Prostate gland (tissue), 2 donors: ENCODE measurements at regions not wholly inside any gene's neighbourhood (a gene's known extent, or its start where the extent isn't known, plus 50 kb on each side); places are given as distances from the start of the nearest gene placed in this dataset.

Experiments
- DNase-seq: peaks from one replicate; pipeline ENCODE4 v3.0.0-alpha.2; 2019; ENCODE audit warnings: low spot score
- H3K27ac ChIP-seq, 2 donors: fragments of 200-600 bp; sonication (generic); 2 replicates each; pipeline ENCODE4 v1.5.1; 2017 to 2019
- H3K27me3 ChIP-seq: fragments of 200-600 bp; sonication (generic); replicated peaks from 2 replicates; pipeline ENCODE4 v1.5.1; 2019; ENCODE audit not compliant: insufficient read depth
- H3K36me3 ChIP-seq, 2 donors: fragments of 200-600 bp; sonication (generic); 1 replicate in 1 of 2; 2 replicates in 1 of 2; pipeline versions ENCODE4 v1.5.1 to v1.8.1; 2017 to 2019
- H3K4me1 ChIP-seq: fragments of 200-600 bp; sonication (generic); replicated peaks from 2 replicates; pipeline ENCODE4 v1.5.1; 2019
- H3K4me3 ChIP-seq, 2 donors: fragments of 200-600 bp; sonication (generic); 2 replicates each; pipeline ENCODE4 v1.5.1; 2017 to 2019
- H3K9me3 ChIP-seq: fragments of 200-600 bp; sonication (generic); 2 replicates; pipeline ENCODE4 v1.5.1; 2017
- POLR2A ChIP-seq: fragments of 450-650 bp; IDR thresholded peaks from one replicate; pipeline ENCODE4 v1.6.1; 2016; ENCODE audit warnings: antibody characterized with exemption, mild to moderate bottlenecking
- POLR2AphosphoS5 ChIP-seq: sonication (generic); formaldehyde crosslinking; IDR thresholded peaks from one replicate; pipeline ENCODE4 v1.6.1; 2017; ENCODE audit warnings: antibody characterized with exemption
- WGBS: methylation state at CpG from one replicate; pipeline ENCODE4 v1.1.5; 2018; 5-methylcytosine and 5-hydroxymethylcytosine counted together
- intact Hi-C: fragments of 100-400 bp; cut with DNase I; formaldehyde crosslinking; loops from one replicate; pipeline ENCODE4 v1.14.2; 2022
- TF ChIP-seq, protein P1 (sequence below), 4 experiments: fragments of 200-600 bp in 2 of 4; fragments of 450-650 bp in 2 of 4; sonication (generic) in 2 of 4; IDR thresholded peaks; 1 replicate in 3 of 4; 2 replicates in 1 of 4; pipeline ENCODE4 v1.5.1; 2016 to 2019; ENCODE audit warnings: antibody characterized with exemption in 4 of 4, mild to moderate bottlenecking in 2 of 4, moderate library complexity in 2 of 4

DNA sequence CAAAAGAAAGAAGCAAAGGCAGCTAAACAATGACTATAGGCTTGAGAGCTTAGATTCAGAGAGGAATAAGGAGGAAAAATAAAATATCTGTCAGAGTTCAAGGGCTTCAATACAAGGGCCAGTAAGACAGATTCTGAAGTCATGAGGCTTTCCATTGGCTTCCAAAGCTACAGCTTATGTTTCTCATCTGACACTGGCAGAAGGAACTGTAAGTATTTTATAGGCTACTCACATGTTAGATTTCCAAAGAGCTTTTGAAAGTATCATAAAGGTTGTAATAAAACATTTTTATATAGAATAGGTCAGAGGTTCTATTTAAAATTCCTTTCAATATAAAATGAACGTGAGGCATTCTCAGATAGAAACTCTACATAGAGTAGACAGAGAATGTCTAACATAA is 746.6 kb upstream of the NXPH2 start:
- TF ChIP-seq POLR2A: no peak
- TF ChIP-seq, protein P1, sequence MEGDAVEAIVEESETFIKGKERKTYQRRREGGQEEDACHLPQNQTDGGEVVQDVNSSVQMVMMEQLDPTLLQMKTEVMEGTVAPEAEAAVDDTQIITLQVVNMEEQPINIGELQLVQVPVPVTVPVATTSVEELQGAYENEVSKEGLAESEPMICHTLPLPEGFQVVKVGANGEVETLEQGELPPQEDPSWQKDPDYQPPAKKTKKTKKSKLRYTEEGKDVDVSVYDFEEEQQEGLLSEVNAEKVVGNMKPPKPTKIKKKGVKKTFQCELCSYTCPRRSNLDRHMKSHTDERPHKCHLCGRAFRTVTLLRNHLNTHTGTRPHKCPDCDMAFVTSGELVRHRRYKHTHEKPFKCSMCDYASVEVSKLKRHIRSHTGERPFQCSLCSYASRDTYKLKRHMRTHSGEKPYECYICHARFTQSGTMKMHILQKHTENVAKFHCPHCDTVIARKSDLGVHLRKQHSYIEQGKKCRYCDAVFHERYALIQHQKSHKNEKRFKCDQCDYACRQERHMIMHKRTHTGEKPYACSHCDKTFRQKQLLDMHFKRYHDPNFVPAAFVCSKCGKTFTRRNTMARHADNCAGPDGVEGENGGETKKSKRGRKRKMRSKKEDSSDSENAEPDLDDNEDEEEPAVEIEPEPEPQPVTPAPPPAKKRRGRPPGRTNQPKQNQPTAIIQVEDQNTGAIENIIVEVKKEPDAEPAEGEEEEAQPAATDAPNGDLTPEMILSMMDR (IDR thresholded peaks at IDR 0.05): no peak
- no peak for TF ChIP-seq POLR2AphosphoS5
- 16% methylated on average over 1 of the region's 1 CpG for WGBS

DNA sequence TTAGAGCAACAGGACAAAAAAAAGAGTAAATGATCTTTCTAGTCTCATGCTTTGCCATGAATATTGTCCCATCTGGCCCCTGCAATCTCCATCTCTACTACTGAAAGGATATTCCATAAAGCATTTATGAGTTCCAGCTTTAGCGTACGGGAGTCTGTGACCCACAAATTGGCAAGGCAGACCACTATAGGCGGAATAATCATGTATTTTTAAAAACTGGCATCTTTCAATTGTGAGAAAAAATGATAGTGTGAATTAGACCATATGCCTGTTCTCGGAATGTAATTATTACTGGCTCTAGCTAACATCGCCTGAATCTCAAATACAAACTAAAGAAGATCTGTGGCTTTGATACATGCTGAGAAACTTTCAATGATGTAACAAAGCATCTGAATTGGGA is 738.1 kb upstream of the NXPH2 start:
- H3K36me3 ChIP-seq: no peaks in the 10 kb centered on the region
- WGBS: 77% methylated on average over 5 of the region's 5 CpGs
- no peak for DNase-seq
- intact Hi-C loops: no loop called here
- H3K27ac ChIP-seq: no peak overlapping the region
- H3K27me3 ChIP-seq: no peaks in the 10 kb centered on the region
- H3K4me3 ChIP-seq: no peak overlapping the region
- no peaks in the 10 kb centered on the region for H3K9me3 ChIP-seq
- no peaks in the 10 kb centered on the region for H3K4me1 ChIP-seq
- TF ChIP-seq POLR2A (no peak), POLR2AphosphoS5 (no peak)
- TF ChIP-seq, protein P1 (IDR thresholded peaks at IDR 0.05): no peak

More for the DNA sequence above, 746.6 kb upstream of the NXPH2 start:
- no peaks in the 10 kb centered on the region for H3K4me1 ChIP-seq
- no peak overlapping the region for H3K27ac ChIP-seq
- no peaks in the 10 kb centered on the region for H3K9me3 ChIP-seq
- H3K4me3 ChIP-seq: no peak overlapping the region
- H3K27me3 ChIP-seq: no peaks in the 10 kb centered on the region
- intact Hi-C loops: no loop called here
- H3K36me3 ChIP-seq: no peaks in the 10 kb centered on the region
- no peak for DNase-seq

DNA sequence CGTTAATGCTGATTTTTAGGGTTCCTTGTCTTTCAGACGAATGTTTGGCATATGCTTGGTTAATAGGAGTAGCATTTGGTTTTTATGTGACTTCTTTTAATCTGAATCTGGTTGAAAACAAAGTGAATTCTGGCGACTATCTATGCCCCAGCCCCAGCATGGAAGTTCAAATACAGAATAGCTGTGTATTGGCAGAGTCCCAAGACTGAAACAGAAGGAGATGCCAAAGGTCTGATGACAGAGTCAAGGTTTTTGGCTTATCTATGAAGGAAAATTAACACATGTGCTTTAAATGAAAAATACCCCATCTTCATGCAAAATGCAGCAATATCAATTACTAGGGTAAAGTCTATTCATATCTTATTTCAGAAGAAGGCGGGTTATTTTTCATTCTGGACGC is 734.8 kb upstream of the NXPH2 start:
- DNase-seq: no peak
- Histone ChIP-seq H3K9me3 (no peaks in the 10 kb centered on the region), H3K4me3 (no peak overlapping the region), H3K36me3 (no peaks in the 10 kb centered on the region), H3K27ac (no peak overlapping the region), H3K4me1 (no peaks in the 10 kb centered on the region), H3K27me3 (no peaks in the 10 kb centered on the region)
- 68% methylated on average over 5 of the region's 5 CpGs for WGBS
- TF ChIP-seq, protein P1 (IDR thresholded peaks at IDR 0.05): no peak
- TF ChIP-seq POLR2A: no peak
- no peak for TF ChIP-seq POLR2AphosphoS5
- intact Hi-C loops: no loop called here

DNA sequence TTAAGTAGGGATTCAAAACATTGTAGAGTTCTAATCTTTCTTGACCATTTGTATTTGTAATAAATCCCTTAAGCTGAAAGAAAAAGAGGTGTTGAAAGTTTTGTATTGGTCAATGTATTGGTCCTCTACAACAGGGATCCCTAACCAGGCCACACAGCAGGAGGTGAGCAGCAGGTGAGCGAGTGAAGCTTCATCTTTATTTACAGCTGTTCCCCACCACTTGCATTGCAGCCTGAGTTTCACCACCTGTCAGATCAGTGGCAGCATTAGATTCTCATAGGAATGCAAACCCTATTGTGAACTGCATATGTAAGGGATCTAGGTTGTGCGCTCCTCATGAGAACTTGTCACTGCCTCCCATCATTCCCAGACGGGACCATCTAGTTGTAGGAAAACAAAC is 715.7 kb upstream of the NXPH2 start:
- WGBS: 73% methylated on average over 3 of the region's 3 CpGs
- TF ChIP-seq POLR2AphosphoS5: no peak
- TF ChIP-seq, protein P1 (IDR thresholded peaks at IDR 0.05): no peak
- TF ChIP-seq POLR2A: no peak
- H3K36me3 ChIP-seq: no peaks in the 10 kb centered on the region
- DNase-seq: no peak
- no peak overlapping the region for H3K4me3 ChIP-seq
- H3K27me3 ChIP-seq: no peaks in the 10 kb centered on the region
- no peaks in the 10 kb centered on the region for H3K4me1 ChIP-seq
- intact Hi-C loops: no loop called here
- H3K27ac ChIP-seq: no peak overlapping the region
- H3K9me3 ChIP-seq: no peaks in the 10 kb centered on the region

DNA sequence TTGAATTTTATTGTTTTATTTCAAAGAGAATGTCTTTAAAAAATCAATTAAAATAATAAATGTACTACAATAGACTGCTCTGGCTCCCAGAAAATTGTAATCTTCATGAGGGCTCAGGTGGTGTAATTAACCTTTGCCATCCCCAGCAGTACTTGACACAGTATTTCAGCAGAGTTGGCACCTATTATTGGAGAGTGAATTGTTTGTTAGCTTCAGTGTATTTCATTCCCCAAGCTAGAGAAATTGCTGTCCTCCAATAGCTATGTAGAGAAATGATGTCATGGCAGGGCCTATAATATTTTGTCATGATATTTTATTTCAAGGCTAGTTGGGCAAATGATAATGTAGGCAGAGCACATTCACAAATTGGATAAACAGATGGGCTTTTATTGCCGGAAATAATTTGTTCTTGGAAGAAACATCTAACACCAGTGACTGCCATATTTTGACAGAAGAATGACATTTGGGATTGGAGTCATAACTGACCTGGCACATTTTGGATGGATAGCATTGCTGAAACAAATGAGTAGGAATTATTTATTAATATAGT is 712.0 kb upstream of the NXPH2 start:
- Histone ChIP-seq H3K4me1 (no peaks in the 10 kb centered on the region), H3K9me3 (no peaks in the 10 kb centered on the region), H3K4me3 (no peak overlapping the region), H3K36me3 (no peaks in the 10 kb centered on the region), H3K27me3 (no peaks in the 10 kb centered on the region), H3K27ac (no peak overlapping the region)
- DNase-seq: no peak
- TF ChIP-seq, protein P1 (IDR thresholded peaks at IDR 0.05): no peak
- no peak for TF ChIP-seq POLR2A
- TF ChIP-seq POLR2AphosphoS5: no peak
- intact Hi-C loops: no loop called here
- WGBS: 71% methylated on average over 1 of the region's 1 CpG
